HEK293 (cell line): ENCODE measurements at regions not wholly inside any gene's neighbourhood (a gene's known extent, or its start where the extent isn't known, plus 50 kb on each side); places are given as distances from the start of the nearest gene placed in this dataset.
"Not testable (repeated sequence)": the region's sequence is repeated elsewhere in the genome, so short reads cannot be mapped to it uniquely, and the experiment has no call there.

Source experiments
- CTCF ChIA-PET: fragments of 350-600 bp; formaldehyde crosslinking; extraction: SDS; loops from one replicate; lab custom pipeline; 2021; ENCODE audit warnings: antibody characterized with exemption; lab: Yijun Ruan, JAX
- POLR2A ChIA-PET: fragments of 300-600 bp; formaldehyde crosslinking; extraction: SDS; loops from one replicate; lab custom pipeline; 2020; ENCODE audit warnings: antibody characterized with exemption, inconsistent platforms; lab: Yijun Ruan, JAX
- H3K27ac ChIP-seq: fragments of 200-500 bp; sonication (Bioruptor generic); 2 replicates; pipeline ENCODE4 v1.5.1; 2014; ENCODE audit warnings: low read depth, low read length, control low read depth, inconsistent platforms; ENCODE audit errors: extremely low read depth
- H3K36me3 ChIP-seq, 2 experiments: fragments of 200-500 bp in 1 of 2; sonication (Bioruptor generic) in 1 of 2; 1 replicate in 1 of 2; 2 replicates in 1 of 2; pipeline ENCODE4 v1.5.1; 2014 to 2017; ENCODE audit warnings: inconsistent platforms in 2 of 2, low read length in 2 of 2; ENCODE audit not compliant: control insufficient read depth in 2 of 2, insufficient read depth in 1 of 2
- H3K4me1 ChIP-seq: fragments of 200-500 bp; sonication (Bioruptor generic); 2 replicates; pipeline ENCODE4 v1.5.1; 2014; ENCODE audit warnings: mild to moderate bottlenecking, low read length, inconsistent platforms; ENCODE audit not compliant: control insufficient read depth, insufficient read depth
- H3K4me3 ChIP-seq: 2 replicates; pipeline ENCODE4 v1.5.1; 2011; ENCODE audit warnings: low read depth, mild to moderate bottlenecking, control low read depth, low read length, moderate library complexity
- H3K9me3 ChIP-seq: fragments of 200-500 bp; sonication (Bioruptor generic); 2 replicates; pipeline ENCODE4 v1.5.1; 2014; ENCODE audit warnings: low read depth, low read length, inconsistent platforms; ENCODE audit not compliant: control insufficient read depth, insufficient read depth
- YY1 ChIP-seq: fragments of 450-650 bp; formaldehyde crosslinking; IDR thresholded peaks from 2 replicates; pipeline ENCODE4 v1.5.1; 2018; ENCODE audit warnings: missing biosample characterization, missing genetic modification characterization
- ZBTB17 ChIP-seq: fragments of 450-650 bp; formaldehyde crosslinking; IDR thresholded peaks from 2 replicates; pipeline ENCODE4 v1.5.1; 2016; ENCODE audit warnings: missing biosample characterization, missing genetic modification characterization
- ZFP3 ChIP-seq: fragments of 450-650 bp; formaldehyde crosslinking; IDR thresholded peaks from 2 replicates; pipeline ENCODE4 v1.5.1; 2016; ENCODE audit warnings: low read depth, missing biosample characterization, missing genetic modification characterization
- ZNF202 ChIP-seq: fragments of 450-650 bp; formaldehyde crosslinking; IDR thresholded peaks from 2 replicates; pipeline ENCODE4 v1.5.1; 2016; ENCODE audit warnings: missing biosample characterization, missing genetic modification characterization, borderline replicate concordance
- ZNF311 ChIP-seq: fragments of 450-650 bp; formaldehyde crosslinking; IDR thresholded peaks from 2 replicates; pipeline ENCODE4 v1.5.1; 2017; ENCODE audit warnings: missing biosample characterization, missing genetic modification characterization, borderline replicate concordance
- ZNF510 ChIP-seq: fragments of 450-650 bp; formaldehyde crosslinking; IDR thresholded peaks from 2 replicates; pipeline ENCODE4 v1.5.1; 2018; ENCODE audit warnings: mild to moderate bottlenecking, missing genetic modification characterization, missing biosample characterization; ENCODE audit not compliant: insufficient replicate concordance
- ZNF626 ChIP-seq: fragments of 450-650 bp; sonication (Bioruptor Pico); formaldehyde crosslinking; IDR thresholded peaks from 2 replicates; pipeline ENCODE4 v1.5.1; 2018; ENCODE audit warnings: missing biosample characterization, missing genetic modification characterization, inconsistent platforms
- ZNF701 ChIP-seq: fragments of 450-650 bp; formaldehyde crosslinking; IDR thresholded peaks from 2 replicates; pipeline ENCODE4 v1.5.1; 2016; ENCODE audit warnings: missing biosample characterization, missing genetic modification characterization
- TF ChIP-seq, protein P1 (sequence below): fragments of 450-650 bp; formaldehyde crosslinking; IDR thresholded peaks from 2 replicates; pipeline ENCODE4 v1.5.1; 2016; ENCODE audit warnings: missing biosample characterization, missing genetic modification characterization, borderline replicate concordance

DNA sequence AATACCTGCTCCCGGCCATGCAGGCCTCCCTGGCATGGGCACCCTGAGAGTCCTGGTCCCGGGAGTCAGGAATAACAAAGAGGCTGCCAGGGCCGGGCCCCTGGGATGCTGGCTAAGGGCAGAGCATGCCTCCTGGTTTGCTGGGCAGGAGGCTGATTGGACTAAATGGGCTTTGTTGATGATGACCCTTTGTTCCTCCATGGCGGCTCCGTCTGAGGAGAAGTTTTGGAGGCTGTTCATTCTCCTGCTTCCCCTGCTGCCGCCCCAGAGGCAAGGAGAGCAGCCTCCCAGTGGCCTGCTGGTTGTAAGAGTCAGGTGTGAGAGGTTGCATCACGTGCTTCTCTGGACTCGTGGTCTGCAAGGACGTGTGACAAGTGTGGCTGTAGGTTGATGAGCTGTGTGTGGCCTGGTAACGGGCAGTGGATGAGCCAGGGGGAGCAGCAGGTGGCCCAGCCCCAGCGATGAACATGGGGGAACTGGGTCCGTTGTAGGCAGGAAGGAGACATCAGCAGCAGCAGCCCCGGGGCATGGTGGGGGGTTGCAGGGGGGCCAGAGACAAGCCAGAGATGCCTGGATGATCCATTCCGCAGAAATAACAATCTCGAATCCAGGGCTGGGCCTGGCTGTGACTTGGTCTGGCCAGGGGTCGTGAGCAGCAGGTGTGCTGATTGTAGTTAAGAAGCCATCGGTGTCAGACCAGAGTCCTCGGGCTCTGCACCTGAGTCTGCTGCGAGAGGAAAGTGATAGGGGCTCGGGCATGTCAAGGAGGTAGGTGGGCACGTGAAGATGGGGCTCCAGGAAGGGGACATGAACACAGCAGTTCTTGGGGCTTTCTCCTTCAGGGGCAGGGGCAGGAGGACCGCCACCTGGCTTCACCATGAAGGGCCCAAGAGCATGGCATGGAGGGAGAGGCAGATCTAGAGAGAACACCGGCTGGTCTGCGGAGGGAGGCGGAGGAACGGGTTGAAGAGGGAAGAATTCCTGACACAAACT is 101.4 kb downstream of the TNFRSF13B start:
- H3K27ac ChIP-seq = no peak overlapping the region
- H3K4me1 ChIP-seq = no peaks in the 10 kb centered on the region
- no peak overlapping the region for H3K4me3 ChIP-seq
- no peak for TF ChIP-seq ZNF510 (tag by site-specific recombination)
- no peak for TF ChIP-seq YY1
- TF ChIP-seq, protein P1, sequence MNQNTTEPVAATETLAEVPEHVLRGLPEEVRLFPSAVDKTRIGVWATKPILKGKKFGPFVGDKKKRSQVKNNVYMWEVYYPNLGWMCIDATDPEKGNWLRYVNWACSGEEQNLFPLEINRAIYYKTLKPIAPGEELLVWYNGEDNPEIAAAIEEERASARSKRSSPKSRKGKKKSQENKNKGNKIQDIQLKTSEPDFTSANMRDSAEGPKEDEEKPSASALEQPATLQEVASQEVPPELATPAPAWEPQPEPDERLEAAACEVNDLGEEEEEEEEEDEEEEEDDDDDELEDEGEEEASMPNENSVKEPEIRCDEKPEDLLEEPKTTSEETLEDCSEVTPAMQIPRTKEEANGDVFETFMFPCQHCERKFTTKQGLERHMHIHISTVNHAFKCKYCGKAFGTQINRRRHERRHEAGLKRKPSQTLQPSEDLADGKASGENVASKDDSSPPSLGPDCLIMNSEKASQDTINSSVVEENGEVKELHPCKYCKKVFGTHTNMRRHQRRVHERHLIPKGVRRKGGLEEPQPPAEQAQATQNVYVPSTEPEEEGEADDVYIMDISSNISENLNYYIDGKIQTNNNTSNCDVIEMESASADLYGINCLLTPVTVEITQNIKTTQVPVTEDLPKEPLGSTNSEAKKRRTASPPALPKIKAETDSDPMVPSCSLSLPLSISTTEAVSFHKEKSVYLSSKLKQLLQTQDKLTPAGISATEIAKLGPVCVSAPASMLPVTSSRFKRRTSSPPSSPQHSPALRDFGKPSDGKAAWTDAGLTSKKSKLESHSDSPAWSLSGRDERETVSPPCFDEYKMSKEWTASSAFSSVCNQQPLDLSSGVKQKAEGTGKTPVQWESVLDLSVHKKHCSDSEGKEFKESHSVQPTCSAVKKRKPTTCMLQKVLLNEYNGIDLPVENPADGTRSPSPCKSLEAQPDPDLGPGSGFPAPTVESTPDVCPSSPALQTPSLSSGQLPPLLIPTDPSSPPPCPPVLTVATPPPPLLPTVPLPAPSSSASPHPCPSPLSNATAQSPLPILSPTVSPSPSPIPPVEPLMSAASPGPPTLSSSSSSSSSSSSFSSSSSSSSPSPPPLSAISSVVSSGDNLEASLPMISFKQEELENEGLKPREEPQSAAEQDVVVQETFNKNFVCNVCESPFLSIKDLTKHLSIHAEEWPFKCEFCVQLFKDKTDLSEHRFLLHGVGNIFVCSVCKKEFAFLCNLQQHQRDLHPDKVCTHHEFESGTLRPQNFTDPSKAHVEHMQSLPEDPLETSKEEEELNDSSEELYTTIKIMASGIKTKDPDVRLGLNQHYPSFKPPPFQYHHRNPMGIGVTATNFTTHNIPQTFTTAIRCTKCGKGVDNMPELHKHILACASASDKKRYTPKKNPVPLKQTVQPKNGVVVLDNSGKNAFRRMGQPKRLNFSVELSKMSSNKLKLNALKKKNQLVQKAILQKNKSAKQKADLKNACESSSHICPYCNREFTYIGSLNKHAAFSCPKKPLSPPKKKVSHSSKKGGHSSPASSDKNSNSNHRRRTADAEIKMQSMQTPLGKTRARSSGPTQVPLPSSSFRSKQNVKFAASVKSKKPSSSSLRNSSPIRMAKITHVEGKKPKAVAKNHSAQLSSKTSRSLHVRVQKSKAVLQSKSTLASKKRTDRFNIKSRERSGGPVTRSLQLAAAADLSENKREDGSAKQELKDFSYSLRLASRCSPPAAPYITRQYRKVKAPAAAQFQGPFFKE (tag by site-specific recombination) = no peak
- TF ChIP-seq ZNF311 = no peak
- TF ChIP-seq ZBTB17 = no peak
- TF ChIP-seq ZNF202 (tag by site-specific recombination) = no peak
- TF ChIP-seq ZFP3 (tag by site-specific recombination) = no peak
- no peak for TF ChIP-seq ZNF626 (tag by site-specific recombination)
- no peak for TF ChIP-seq ZNF701
- no peaks in the 10 kb centered on the region for H3K9me3 ChIP-seq
- POLR2A ChIA-PET = interaction anchor here (0.6 kb wide), 1 partner anchor 628 kb away, joined by 10 read pairs; no protein-coding TSS in a partner anchor
- CTCF ChIA-PET = interaction anchor here (0.7 kb wide), 1 partner anchor 418 kb away, joined by 3 read pairs; no protein-coding TSS in a partner anchor
- no peaks in the 10 kb centered on the region for H3K36me3 ChIP-seq

DNA sequence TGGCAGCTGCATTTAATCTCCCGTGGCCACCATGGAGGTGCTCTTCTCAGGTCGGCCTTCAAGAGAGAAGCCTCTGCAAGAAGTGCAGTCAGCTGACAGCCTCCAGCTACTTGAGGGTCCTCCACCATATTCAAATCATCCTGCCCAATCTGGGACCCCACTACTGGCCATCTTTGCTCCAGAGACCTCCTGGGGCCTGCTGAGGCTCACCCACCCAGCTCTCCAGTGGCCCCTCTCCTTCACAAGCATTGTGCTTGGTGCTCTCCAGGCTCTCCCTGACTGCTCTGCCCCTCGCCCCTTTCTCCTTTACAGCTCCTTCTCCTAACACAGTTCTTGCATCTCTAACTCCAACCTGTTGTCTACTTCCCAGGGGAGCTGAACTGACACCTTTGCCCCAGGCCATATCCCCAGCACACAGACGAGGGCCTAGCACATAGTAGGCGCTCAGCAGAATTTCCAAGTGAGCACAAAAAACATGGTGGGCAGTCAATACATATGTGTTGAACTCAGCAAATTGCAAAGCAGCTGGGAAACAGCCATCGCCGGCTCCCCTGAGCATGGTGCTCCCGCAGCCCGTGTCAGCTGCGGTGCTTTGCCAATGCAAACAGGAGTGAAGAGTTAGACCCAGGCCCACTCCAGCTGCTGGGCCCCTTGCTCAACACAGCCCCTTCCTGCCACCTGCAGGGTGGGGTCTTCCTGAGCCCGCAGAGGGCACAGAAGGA is 102.2 kb downstream of the TNFRSF13B start:
- CTCF ChIA-PET, POLR2A ChIA-PET, H3K4me3 ChIP-seq: not testable (repeated sequence)

DNA sequence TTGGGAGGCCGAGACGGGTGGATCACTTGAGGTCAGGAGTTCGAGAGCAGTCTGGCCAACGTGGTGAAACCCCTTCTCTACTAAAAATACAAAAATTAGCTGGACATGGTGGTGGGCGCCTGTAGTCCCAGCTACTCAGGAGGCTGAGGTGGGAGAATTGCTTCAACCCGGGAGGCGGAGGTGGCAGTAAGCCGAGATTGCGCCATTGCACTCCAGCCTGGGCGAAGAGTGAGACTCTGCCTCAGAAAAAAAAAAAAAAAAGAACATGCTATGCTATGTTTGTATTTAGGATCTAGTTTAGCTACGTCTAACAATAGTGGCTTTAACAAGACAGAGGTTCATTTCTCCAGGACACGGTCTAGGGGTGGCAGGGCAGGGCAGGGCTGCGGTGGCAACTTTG is 103.3 kb downstream of the TNFRSF13B start:
- H3K27ac ChIP-seq, CTCF ChIA-PET, H3K4me1 ChIP-seq, H3K36me3 ChIP-seq, H3K4me3 ChIP-seq, H3K9me3 ChIP-seq: not testable (repeated sequence)
- POLR2A ChIA-PET = interaction anchor here (0.6 kb wide), 1 partner anchor 250 kb away, joined by 3 read pairs; no protein-coding TSS in a partner anchor

More for the DNA sequence above, 102.2 kb downstream of the TNFRSF13B start:
- H3K27ac ChIP-seq, H3K36me3 ChIP-seq, H3K9me3 ChIP-seq, H3K4me1 ChIP-seq: not testable (repeated sequence)

DNA sequence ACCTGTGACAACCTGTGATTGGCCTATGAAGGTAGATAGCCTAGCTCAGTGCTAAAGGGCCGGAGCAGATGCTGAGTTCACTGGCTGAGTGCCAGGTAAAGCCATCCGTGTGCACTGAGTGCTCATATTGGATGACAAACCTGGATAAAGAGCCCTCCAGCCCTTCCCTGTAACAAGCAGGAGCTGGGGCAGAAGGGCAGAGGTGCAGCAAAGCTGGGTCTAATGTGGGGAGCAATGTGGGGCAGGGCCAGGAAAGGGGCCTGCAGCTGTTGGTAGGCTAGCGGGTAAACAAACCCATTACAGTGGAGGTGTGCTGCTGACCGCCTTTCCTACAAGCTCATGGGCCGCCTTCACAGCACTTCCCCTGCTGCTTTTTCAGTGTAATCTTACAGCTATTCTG is 104.4 kb downstream of the TNFRSF13B start:
- CTCF ChIA-PET, POLR2A ChIA-PET, H3K4me3 ChIP-seq, H3K36me3 ChIP-seq, H3K27ac ChIP-seq, H3K4me1 ChIP-seq, H3K9me3 ChIP-seq: not testable (repeated sequence)

DNA sequence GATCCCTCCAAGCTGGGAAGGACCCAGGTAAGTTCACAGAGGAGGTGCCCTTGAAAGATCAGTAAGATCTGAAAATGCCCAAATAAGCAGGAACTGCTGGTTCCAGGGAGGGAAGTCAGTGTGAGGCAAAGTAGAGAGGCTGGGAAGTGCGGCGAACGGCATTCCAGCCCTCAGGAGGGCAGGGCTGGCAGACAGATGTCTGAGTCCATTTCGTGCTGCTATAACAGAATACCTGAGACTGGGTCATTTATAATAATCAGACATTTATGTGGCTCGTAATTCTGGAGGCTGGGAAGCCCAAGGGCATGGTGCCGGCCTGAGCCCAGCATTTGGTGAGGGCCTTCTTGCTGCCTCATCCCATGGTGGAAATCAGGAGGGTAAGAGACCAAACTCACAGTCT is 105.1 kb downstream of the TNFRSF13B start:
- POLR2A ChIA-PET, H3K9me3 ChIP-seq, H3K4me3 ChIP-seq, H3K4me1 ChIP-seq, H3K36me3 ChIP-seq, H3K27ac ChIP-seq: not testable (repeated sequence)
- CTCF ChIA-PET = interaction anchor here (0.9 kb wide), 1 partner anchor 248 kb away, joined by 4 read pairs; no protein-coding TSS in a partner anchor
